Right atrium auricular region (tissue), 2 donors: ENCODE measurements at regions not wholly inside any gene's neighbourhood (a gene's known extent, or its start where the extent isn't known, plus 50 kb on each side); places are given as distances from the start of the nearest gene placed in this dataset.

Source experiments
- DNase-seq: peaks from one replicate; pipeline ENCODE4 v3.0.0-alpha.2; 2019; ENCODE audit warnings: low spot score
- H3K27ac ChIP-seq, 2 donors: fragments of 200-600 bp; sonication (generic); 1 replicate in 1 of 2; 2 replicates in 1 of 2; pipeline ENCODE4 v1.5.1; 2016 to 2019
- H3K27me3 ChIP-seq, 2 donors: fragments of 200-600 bp; sonication (generic); one replicate each; pipeline versions ENCODE4 v1.5.1 to v1.6.0; 2017 to 2019
- H3K36me3 ChIP-seq: fragments of 200-600 bp; sonication (generic); one replicate; pipeline ENCODE4 v1.5.1; 2016
- H3K4me1 ChIP-seq, 2 donors: fragments of 200-600 bp; sonication (generic); one replicate each; pipeline versions ENCODE4 v1.5.1 to v1.6.0; 2017 to 2019
- H3K4me3 ChIP-seq, 2 donors: fragments of 200-600 bp; sonication (generic); 1 replicate in 1 of 2; 2 replicates in 1 of 2; pipeline ENCODE4 v1.5.1; 2017 to 2019; ENCODE audit warnings: mild to moderate bottlenecking in 1 of 2, moderate library complexity in 1 of 2
- H3K9me3 ChIP-seq, 2 donors: fragments of 200-600 bp; sonication (generic); one replicate each; pipeline ENCODE4 v1.5.1; 2019
- CTCF ChIP-seq, 2 donors: fragments of 200-600 bp; sonication (generic); IDR thresholded peaks; one replicate each; pipeline ENCODE4 v1.5.1; 2019; ENCODE audit warnings: antibody characterized with exemption in 2 of 2

DNA sequence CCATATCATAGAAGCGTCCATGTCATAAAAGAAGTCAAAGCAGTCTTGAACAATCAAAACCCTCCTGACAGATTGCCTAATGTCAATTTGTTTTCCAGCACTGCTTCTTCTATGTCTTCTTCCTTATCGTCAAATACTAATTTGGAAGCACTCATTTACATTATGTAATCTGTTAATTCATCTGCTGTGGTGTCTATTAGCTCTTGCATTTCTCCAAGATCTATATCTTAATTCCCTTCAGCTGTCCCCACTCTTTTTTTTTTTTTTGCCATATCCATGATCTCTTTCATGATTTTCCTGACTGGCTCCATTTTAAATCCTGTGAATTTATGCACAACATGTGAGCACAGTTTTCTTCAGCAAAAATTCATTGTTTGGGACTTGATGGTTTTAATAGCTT is 560.5 kb upstream of the ARPP21 start:
- Histone ChIP-seq H3K9me3 (no peaks in the 10 kb centered on the region), H3K27me3 (no peaks in the 10 kb centered on the region), H3K4me1 (no peaks in the 10 kb centered on the region), H3K36me3 (no peaks in the 10 kb centered on the region), H3K27ac (no peak overlapping the region), H3K4me3 (no peak overlapping the region)
- DNase-seq = no peak
- no peak for TF ChIP-seq CTCF (IDR thresholded peaks at IDR 0.05)

DNA sequence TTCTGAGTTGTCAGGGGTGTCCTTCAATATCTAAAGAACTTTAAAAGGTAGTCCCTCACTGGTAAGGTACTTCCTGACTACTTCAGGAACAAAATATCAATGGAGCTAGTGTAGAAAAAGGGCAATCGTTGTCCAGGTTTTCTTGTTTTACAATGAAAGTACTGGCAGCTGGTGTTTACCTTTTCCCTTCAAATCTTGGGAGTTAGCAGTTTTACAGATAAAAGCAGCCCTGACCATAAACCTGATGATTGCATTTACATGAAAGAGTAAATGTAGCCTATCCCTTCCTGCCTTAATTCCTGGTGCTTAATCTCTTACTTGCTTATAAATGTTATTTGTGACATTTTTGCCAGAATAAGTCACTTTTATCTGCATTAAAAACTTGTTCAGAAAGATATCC is 559.9 kb upstream of the ARPP21 start:
- H3K4me1 ChIP-seq = no peaks in the 10 kb centered on the region
- no peaks in the 10 kb centered on the region for H3K36me3 ChIP-seq
- TF ChIP-seq CTCF (IDR thresholded peaks at IDR 0.05) = no peak
- H3K27me3 ChIP-seq = no peaks in the 10 kb centered on the region
- no peaks in the 10 kb centered on the region for H3K9me3 ChIP-seq
- no peak overlapping the region for H3K4me3 ChIP-seq
- DNase-seq = no peak
- no peak overlapping the region for H3K27ac ChIP-seq

DNA sequence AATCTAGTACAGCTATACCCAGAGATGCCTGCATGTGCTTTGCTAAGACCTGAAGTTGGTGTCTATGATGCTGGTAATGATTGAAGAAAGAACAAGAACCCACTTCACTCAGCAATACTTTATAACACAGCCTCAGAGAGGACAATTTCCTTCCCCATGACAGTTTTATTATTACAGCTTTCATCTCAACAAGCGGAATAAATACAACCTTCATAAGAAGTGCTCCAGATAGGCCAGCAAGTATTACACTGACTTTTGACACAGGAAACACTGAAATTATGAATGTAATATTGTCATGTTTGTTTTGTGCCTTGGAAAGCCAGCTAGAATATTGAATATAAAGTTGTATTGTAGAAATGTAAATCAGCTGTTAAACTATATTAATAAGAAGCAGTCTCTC is 557.4 kb upstream of the ARPP21 start:
- Histone ChIP-seq H3K9me3 (no peaks in the 10 kb centered on the region), H3K36me3 (no peaks in the 10 kb centered on the region), H3K27me3 (no peaks in the 10 kb centered on the region), H3K27ac (no peak overlapping the region), H3K4me3 (no peak overlapping the region), H3K4me1 (no peaks in the 10 kb centered on the region)
- no peak for DNase-seq
- no peak for TF ChIP-seq CTCF (IDR thresholded peaks at IDR 0.05)

- DNase-seq = no peak
- Histone ChIP-seq H3K36me3 (no peaks in the 10 kb centered on the region), H3K27me3 (no peaks in the 10 kb centered on the region), H3K4me1 (no peaks in the 10 kb centered on the region), H3K4me3 (no peak overlapping the region), H3K9me3 (peaks cover 0 to 18% of the 10 kb centered on the region in 2 donors), H3K27ac (no peak overlapping the region)
- no peak for TF ChIP-seq CTCF (IDR thresholded peaks at IDR 0.05)
Observed at GRCh38 chr3:35088943-35089342, 550.4 kb upstream of the ARPP21 start.

GRCh38 chr3:35114686-35115085 is 524.6 kb upstream of the ARPP21 start:
- no peak overlapping the region for H3K4me3 ChIP-seq
- H3K9me3 ChIP-seq = no peaks in the 10 kb centered on the region
- no peak overlapping the region for H3K27ac ChIP-seq
- no peaks in the 10 kb centered on the region for H3K36me3 ChIP-seq
- no peak for TF ChIP-seq CTCF (IDR thresholded peaks at IDR 0.05)
- no peak for DNase-seq
- H3K4me1 ChIP-seq = no peaks in the 10 kb centered on the region
- H3K27me3 ChIP-seq = no peaks in the 10 kb centered on the region

DNA sequence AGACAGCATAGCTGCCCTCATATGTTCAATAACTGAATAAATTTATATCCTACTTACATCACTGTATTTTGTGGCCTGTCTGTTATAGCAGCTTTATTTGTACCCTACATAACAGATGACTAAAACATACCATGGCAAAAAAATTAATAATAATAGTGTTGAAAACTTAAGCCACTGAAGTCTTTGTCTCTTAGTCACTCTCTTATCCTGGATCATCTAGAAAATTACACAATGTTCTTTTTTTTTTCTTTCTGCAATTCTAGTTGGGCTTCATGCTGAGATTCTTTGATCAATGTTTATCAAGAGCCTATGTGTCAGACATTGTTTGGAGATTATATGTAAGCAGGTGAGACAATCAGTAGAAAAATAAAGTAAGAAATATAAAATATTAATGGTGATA is 519.3 kb upstream of the ARPP21 start:
- no peaks in the 10 kb centered on the region for H3K36me3 ChIP-seq
- H3K4me1 ChIP-seq = no peaks in the 10 kb centered on the region
- H3K27ac ChIP-seq = no peak overlapping the region
- no peaks in the 10 kb centered on the region for H3K9me3 ChIP-seq
- TF ChIP-seq CTCF (IDR thresholded peaks at IDR 0.05) = no peak
- H3K27me3 ChIP-seq = no peaks in the 10 kb centered on the region
- H3K4me3 ChIP-seq = no peak overlapping the region
- no peak for DNase-seq
